ENCODE measurements at regions not wholly inside any gene's neighbourhood (a gene's known extent, or its start where the extent isn't known, plus 50 kb on each side); places are given as distances from the start of the nearest gene placed in this dataset.
A peak's percentile ranks its signal among the peaks of the same experiment; 100 is the strongest.

GRCh38 chrX:69228732-69229131 lies 63.5 kb upstream of the PJA1 start:
- H3K27ac ChIP-seq (ENCODE audit: low read depth, low read length) = no peak overlapping the region
- H3K9me3 ChIP-seq (ENCODE audit: control insufficient read depth, insufficient read depth, low read length) = no peaks in the 10 kb centered on the region
- H3K36me3 ChIP-seq (ENCODE audit: control insufficient read depth, low read length) = no peaks in the 10 kb centered on the region
- H3K4me3 ChIP-seq (ENCODE audit: low read length) = no peak overlapping the region
- no peaks in the 10 kb centered on the region for H3K9me2 ChIP-seq (replicated peaks; ENCODE audit: control insufficient read depth, low read length)
- H3K4me2 ChIP-seq (ENCODE audit: low read length) = no peak overlapping the region
- H3K79me2 ChIP-seq (ENCODE audit: control insufficient read depth, low read length) = no peaks in the 10 kb centered on the region
- no peak for TF ChIP-seq EZH2phosphoT487 (IDR thresholded peaks at IDR 0.05; ENCODE audit: borderline replicate concordance, low read length)
- TF ChIP-seq, protein P1, sequence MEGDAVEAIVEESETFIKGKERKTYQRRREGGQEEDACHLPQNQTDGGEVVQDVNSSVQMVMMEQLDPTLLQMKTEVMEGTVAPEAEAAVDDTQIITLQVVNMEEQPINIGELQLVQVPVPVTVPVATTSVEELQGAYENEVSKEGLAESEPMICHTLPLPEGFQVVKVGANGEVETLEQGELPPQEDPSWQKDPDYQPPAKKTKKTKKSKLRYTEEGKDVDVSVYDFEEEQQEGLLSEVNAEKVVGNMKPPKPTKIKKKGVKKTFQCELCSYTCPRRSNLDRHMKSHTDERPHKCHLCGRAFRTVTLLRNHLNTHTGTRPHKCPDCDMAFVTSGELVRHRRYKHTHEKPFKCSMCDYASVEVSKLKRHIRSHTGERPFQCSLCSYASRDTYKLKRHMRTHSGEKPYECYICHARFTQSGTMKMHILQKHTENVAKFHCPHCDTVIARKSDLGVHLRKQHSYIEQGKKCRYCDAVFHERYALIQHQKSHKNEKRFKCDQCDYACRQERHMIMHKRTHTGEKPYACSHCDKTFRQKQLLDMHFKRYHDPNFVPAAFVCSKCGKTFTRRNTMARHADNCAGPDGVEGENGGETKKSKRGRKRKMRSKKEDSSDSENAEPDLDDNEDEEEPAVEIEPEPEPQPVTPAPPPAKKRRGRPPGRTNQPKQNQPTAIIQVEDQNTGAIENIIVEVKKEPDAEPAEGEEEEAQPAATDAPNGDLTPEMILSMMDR (IDR thresholded peaks at IDR 0.05; ENCODE audit: low read depth, low read length, poor library complexity, severe bottlenecking) = no peak
- no peaks in the 10 kb centered on the region for H3K27me3 ChIP-seq (ENCODE audit: control insufficient read depth, low read length)
- no peaks in the 10 kb centered on the region for H3F3A ChIP-seq (ENCODE audit: control insufficient read depth, insufficient read depth)
- 0 out of 2 replicates have a peak, but pooled peaks cover 3% of the 10 kb centered on the region for H3K4me1 ChIP-seq (ENCODE audit: control insufficient read depth, low read length)
- no peaks in the 10 kb centered on the region for H4K20me1 ChIP-seq (ENCODE audit: control insufficient read depth, insufficient read depth, low read depth, low read length)

DNA sequence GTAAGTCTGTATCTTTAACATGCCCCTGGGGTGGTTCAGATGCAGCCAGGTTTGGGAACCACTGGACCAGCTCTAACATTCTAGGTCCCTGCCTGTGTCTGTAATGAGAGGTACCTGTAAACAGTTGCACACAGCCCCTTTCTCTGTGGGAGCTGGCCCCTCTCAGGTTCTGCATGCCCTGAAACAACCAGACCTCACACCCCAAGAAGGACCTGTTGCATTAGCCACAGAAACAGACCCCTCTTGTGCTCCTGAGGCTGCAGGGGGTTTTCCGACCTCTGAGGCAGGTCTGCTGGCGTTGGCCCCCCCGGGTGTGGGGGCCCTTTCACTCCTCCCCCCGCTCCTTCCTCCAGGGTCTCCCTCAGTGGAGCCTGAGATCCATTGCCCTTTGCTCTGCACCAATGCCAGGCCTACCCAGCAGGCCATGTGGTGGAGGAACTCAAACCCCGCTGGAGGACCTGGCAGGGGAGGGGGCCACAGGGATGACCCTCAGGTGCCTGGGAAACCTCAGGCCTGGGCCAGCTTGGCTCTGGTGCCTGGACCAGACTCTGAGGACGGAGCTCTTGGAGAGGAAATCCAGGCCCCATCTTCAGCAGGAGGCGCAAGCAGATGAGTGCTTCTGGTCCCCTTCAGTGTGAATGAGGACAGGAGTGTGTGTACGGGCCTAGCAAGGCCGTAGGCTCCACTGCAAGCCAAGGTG lies 61.4 kb upstream of the PJA1 start:
- H3K4me3 ChIP-seq (ENCODE audit: low read length) = no peak overlapping the region
- H4K20me1 ChIP-seq (ENCODE audit: control insufficient read depth, insufficient read depth, low read depth, low read length) = no peaks in the 10 kb centered on the region
- no peaks in the 10 kb centered on the region for H3F3A ChIP-seq (ENCODE audit: control insufficient read depth, insufficient read depth)
- no peaks in the 10 kb centered on the region for H3K36me3 ChIP-seq (ENCODE audit: control insufficient read depth, low read length)
- no peak for TF ChIP-seq EZH2phosphoT487 (IDR thresholded peaks at IDR 0.05; ENCODE audit: borderline replicate concordance, low read length)
- TF ChIP-seq, protein P1 (IDR thresholded peaks at IDR 0.05; ENCODE audit: low read depth, low read length, poor library complexity, severe bottlenecking) = no peak
- no peaks in the 10 kb centered on the region for H3K27me3 ChIP-seq (ENCODE audit: control insufficient read depth, low read length)
- 0 out of 2 replicates have a peak, but pooled peaks cover 3% of the 10 kb centered on the region for H3K4me1 ChIP-seq (ENCODE audit: control insufficient read depth, low read length)
- no peak overlapping the region for H3K27ac ChIP-seq (ENCODE audit: low read depth, low read length)
- H3K79me2 ChIP-seq (ENCODE audit: control insufficient read depth, low read length) = no peaks in the 10 kb centered on the region
- no peaks in the 10 kb centered on the region for H3K9me3 ChIP-seq (ENCODE audit: control insufficient read depth, insufficient read depth, low read length)
- no peak overlapping the region for H3K4me2 ChIP-seq (ENCODE audit: low read length)
- no peaks in the 10 kb centered on the region for H3K9me2 ChIP-seq (replicated peaks; ENCODE audit: control insufficient read depth, low read length)

- no peak overlapping the region for H3K27ac ChIP-seq (ENCODE audit: low read depth, low read length)
- no peaks in the 10 kb centered on the region for H3K79me2 ChIP-seq (ENCODE audit: control insufficient read depth, low read length)
- no peaks in the 10 kb centered on the region for H3K36me3 ChIP-seq (ENCODE audit: control insufficient read depth, low read length)
- no peak for TF ChIP-seq EZH2phosphoT487 (IDR thresholded peaks at IDR 0.05; ENCODE audit: borderline replicate concordance, low read length)
- TF ChIP-seq, protein P1 (IDR thresholded peaks at IDR 0.05; ENCODE audit: low read depth, low read length, poor library complexity, severe bottlenecking) = peak; percentile 68
- H4K20me1 ChIP-seq (ENCODE audit: control insufficient read depth, insufficient read depth, low read depth, low read length) = no peaks in the 10 kb centered on the region
- no peaks in the 10 kb centered on the region for H3F3A ChIP-seq (ENCODE audit: control insufficient read depth, insufficient read depth)
- H3K4me3 ChIP-seq (ENCODE audit: low read length) = no peak overlapping the region
- H3K4me1 ChIP-seq (ENCODE audit: control insufficient read depth, low read length) = 0 out of 2 replicates have a peak, but pooled peaks cover 3% of the 10 kb centered on the region
- H3K9me3 ChIP-seq (ENCODE audit: control insufficient read depth, insufficient read depth, low read length) = no peaks in the 10 kb centered on the region
- no peaks in the 10 kb centered on the region for H3K9me2 ChIP-seq (replicated peaks; ENCODE audit: control insufficient read depth, low read length)
- H3K27me3 ChIP-seq (ENCODE audit: control insufficient read depth, low read length) = no peaks in the 10 kb centered on the region
- H3K4me2 ChIP-seq (ENCODE audit: low read length) = no peak overlapping the region
Observed at GRCh38 chrX:69222103-69223090, 57.1 kb upstream of the PJA1 start.

Data from DOHH2 (cell line).